Renal cortical epithelial cell (primary cell): ENCODE measurements at regions not wholly inside any gene's neighbourhood (a gene's known extent, or its start where the extent isn't known, plus 50 kb on each side); places are given as distances from the start of the nearest gene placed in this dataset.
"Not testable (repeated sequence)": the region's sequence is repeated elsewhere in the genome, so short reads cannot be mapped to it uniquely, and the experiment has no call there.

Experiments
- DNase-seq: peaks from one replicate; pipeline ENCODE4 v3.0.0-alpha.2; 2011; ENCODE audit warnings: low read depth

DNA sequence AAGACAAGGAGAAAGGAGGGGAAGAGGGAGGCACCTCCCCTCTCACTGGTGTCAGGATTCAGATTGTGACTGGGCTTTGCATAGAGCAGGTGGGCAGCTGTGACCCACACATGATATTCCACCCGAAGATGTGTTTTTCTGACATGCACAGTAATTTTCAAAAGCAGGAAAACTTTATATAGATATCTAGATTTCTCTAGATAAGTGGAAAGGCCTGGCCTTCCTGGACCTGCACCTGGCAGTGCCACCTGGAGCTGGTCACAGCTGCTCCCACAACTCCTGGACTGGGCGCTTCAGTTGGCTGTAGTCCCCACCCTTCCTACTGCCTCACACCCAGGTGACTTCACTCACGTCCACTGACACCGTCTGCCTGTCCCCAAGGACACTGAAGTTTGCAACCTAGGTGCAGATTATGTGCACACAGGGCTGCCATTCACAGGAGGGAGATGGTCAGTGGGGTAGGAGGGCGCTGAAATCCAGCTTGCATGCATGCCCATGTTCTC is 70.4 kb upstream of the PLGLB2 start:
- not testable (repeated sequence) for DNase-seq

DNA sequence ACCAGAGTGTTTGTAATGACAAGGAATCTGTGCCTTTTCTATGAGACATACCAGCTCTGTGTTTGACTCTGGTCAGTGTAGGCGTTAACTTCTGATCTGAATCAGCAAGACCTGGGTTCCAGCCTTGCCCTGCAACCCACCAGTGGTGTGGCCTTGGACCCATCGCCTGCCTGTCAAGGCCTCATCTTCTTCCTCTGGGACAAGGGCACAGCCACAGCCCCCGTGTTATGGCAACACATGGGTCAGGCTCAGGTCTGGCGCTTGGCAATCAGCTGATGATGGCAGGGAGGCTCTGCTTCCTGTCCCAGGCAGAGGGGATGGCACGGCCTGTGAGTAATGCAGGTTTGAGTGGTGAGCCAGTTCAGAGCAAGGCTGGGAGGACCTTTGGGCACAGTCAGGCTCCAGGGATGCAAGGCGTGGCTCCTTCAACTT is 69.1 kb upstream of the PLGLB2 start:
- DNase-seq: not testable (repeated sequence)

DNA sequence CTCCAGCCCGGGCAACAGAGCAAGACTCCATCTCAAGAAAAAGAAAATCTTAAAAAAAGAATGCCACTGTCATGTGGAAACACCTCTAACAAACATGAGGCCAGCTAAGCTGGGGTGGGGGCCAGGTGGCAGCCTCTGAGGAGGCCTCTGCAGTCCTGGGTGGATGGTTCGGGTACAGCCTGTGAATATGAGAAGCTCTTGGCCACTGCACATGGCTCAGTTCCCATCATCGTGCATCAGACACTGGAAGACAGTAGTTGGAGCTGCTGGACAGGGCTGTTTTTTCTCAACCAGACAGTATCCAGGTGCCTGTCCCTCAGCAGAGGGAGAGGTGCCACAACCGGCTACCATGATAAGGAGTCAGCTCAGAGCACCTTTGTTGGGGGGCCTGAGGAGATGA is 67.9 kb upstream of the PLGLB2 start:
- DNase-seq: not testable (repeated sequence)

DNA sequence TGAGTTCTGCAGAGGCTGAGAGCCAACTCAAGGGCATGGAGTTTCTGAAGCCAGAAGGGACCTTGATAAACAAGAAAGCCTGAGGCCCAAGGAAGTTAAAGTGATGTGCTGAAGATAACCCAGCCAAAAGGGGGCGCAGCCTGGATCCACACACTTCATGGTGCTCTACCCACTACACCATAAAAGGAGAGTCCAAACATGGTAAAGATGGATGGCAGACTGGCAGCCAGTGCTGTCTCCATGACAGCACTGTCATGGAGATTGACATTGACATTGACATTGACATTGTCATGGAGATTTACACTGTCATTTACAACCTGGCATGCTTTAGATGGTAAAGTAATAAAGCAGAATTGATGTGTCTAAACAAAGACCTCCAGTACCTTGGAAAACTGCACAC is 67.2 kb upstream of the PLGLB2 start:
- DNase-seq: not testable (repeated sequence)

DNA sequence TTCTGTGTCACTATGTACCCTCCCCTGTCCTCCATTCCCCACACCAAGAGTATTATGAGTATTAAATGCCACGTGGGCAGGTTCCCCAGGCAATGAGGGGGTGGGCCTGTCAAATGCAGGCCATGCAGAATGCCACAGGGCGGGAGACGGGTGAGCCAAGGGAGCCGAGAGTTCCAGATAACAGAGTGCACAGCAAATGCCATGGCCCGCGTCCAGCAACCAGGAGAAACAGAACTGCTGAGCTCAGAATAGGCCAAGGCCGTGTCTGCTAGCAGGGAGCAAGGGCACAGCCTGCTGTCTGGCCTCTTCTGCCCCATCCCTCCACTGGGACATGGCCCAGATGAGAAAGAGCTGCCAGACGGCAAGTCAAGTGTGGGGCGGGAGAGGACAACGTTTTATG is 64.4 kb upstream of the PLGLB2 start:
- not testable (repeated sequence) for DNase-seq

DNA sequence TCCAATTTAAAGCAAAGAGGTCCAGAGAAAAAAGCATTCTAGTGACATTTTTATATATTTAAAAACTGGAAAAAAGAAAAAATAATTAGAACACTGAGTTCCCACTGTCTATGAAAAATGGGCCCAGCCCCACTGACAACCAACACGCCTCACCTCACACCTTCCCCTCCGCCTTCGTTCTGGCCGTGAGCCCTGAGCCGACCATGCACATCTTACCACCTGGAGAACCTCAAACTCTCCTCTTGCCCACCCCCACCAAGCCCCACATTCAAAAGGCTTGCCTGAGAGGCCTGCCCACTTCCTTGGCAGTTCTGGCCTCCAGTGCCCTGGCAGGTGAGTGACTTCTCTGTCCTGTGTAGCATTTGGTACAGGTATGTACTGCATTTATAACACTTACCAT is 63.9 kb upstream of the PLGLB2 start:
- DNase-seq: not testable (repeated sequence)

DNA sequence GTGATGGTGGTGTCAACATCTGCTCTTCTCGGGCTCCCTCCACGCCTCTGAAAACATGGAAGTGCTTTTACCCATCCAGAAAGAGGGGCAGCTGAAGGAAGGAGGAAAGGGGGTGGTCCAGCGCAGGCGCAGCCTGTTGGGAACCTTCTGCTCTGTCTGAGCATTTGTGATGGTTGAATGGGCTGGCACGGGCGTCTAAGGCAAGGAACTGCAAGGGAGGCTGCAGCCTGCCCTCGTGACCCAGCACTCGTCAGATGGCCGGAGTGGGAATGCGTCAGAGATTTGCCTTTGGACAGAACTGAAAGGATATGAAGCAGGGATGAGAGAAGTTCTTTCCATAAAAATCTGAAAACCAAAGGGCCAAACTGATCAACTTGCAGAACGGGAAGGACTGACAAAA is 62.3 kb upstream of the PLGLB2 start:
- peak; percentile 57 for DNase-seq

DNA sequence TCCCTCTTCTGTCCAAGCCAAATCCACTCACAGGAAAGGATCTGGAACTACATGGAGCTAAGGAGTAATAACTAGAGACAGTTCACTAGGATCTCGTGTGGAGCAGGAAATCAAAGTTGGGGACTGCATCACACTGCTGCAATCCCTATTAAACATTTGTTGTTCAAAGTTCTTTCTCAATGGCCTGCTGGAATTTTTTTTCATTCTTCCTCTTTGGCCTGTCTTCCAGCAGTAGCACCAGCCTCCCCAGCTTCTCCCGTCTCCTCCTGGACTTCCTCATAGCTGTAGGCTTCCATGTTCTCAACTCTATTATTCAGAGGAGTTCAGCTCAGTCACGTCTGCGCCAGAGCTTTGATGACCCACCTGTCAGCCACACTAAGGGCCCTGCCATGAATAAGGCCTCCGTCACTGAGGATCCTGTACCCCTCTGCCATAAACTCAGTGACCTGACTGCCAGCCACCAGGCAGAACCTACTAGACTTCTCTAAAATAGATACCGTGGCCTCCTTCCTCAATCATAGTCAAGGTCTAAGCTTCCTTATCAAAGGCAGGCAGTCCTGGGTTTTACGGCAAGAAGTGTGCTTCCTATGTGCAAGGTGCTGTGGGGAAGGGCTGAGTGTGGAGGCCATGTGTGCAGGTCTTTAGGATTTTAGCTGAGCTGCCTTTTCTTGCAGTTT is 60.9 kb upstream of the PLGLB2 start:
- DNase-seq: not testable (repeated sequence)

DNA sequence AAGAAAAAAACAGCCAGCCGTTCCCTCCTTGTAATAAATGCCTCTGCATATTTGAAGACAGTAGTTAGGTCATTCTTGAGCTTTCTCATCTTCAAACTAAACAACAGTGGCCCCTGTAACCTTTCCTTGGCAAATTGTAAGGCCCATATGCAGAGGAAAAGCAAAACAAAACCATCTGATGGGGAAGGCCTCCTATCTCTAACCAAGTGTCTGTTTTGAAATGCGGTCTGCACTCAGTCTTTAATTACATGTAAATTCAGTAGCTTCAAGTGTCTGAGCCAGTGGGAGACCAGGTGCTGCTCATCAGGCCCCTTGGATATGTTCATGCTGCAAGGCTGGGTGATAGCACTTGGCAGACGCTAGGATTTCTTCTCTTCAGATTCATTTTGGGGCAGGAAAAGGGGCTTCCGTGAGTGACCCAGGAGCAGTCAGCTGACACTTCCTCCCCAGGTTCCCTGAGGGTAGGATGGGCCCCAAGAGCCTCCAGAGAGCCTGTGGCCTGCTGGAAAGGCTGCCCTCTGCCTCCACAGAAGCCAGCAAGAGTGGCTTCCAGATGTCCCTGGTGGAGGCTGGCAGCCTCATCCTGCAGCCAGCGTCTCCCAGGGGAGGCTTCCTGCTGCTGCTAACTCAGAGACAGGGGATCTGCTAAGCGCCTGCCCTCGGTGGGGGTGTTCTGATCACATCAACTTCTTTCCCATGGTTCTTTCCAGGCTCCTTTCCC is 60.2 kb upstream of the PLGLB2 start:
- not testable (repeated sequence) for DNase-seq

DNA sequence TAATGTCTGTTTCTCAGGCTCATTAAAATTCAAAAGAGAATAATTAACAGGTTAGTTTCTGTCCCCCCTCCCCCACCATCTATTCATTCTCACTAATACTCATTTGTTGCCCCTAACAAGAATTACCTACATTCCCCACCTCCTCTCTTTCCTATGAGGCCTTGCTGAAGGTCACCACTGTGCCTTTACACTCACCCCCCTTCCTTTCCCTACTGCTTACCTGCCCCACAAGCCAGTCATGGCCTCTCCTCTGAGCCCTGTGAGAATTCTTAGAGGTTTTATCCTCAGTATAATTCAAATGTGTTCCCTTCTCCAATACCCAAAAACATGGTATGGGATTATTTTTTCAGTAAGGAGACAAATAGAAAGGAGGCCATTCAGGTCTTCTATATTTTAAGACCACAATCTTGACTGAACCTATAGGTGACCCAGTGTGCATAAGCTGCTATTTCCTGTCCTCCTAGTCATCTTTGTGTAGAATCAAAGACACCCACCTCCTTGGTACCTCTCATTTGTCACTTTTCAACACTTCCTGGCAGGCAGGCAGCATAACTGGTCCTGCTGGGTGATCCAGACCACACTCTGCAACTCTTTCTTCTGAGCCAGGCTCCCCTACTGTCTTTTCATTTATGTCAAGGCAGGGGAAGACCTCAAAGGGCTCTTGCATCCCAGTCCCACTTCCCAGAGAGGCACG is 55.8 kb upstream of the PLGLB2 start:
- DNase-seq: not testable (repeated sequence)

DNA sequence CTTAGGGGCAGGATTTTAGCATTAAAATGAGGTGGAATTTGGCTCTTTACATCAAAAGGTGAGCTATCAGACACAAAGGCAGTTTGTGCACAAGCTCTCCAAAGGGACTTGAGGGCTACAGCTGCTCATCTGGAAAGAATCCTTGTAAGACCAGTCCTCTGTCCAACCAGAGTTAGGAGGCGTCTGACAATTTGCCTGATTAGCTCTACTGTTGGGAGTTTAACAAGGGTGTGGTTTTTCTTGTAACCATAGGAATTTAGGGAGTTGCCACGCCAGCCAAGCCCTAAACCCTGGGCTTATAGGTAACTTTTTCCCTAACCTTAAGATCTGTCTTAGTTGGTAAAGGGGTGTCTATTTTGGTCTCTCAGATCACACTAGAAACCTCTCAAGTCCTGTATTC is 55.0 kb upstream of the PLGLB2 start:
- peak; percentile 1 for DNase-seq

DNA sequence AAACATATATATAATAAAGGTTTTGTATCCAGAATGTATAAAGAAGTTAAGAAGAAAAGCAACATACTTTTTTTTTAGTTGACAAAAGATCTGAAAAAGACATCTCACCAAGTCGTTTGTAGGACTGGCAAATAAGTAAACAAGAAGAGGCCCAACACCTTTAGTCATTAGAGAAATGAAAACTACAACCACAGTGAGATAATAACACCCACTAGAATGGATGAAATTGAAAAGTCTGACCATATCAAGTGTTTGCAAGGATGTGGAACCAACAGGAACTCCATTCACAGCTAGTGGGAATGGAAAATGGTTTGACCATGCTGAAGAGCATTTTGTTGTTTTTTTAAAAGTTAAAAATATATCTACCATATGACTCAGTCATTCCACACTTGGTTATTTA is 54.0 kb upstream of the PLGLB2 start:
- not testable (repeated sequence) for DNase-seq

DNA sequence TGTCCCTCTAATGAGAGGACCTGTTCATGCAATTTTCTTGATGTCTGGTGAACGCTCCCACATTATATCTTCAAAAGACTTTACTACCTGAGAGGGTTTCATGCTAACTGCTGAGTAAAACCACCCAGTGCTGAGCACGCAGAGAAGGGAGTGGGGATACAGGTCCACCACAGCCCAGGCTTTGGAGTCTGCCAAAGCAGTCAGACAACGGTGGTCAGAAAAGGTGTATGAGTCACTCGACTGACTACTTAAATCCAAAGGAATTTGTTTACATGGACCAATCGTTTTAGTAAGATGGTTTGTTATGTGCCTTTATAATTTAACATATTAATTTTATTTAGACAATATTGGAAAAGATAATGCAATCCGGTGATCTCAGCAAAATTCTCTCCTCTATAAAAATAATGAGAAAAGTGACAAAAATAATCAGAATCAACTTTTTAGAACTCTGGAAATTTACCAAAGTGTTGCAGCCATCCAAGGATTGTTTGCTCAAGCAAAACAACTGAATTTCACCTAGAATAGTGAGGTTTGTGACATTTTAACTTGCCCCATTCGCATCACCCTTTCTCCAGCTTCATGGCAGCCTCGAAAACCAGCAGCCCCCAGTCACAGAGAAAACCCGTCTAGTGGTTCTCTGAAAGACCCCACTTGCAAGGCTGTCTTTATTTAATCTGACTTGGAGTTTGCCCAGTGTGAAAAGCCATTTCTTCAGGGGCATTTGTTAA is 52.1 kb upstream of the PLGLB2 start:
- DNase-seq: peak; percentile 40
